Vagina (tissue), 2 donors: ENCODE measurements at regions not wholly inside any gene's neighbourhood (a gene's known extent, or its start where the extent isn't known, plus 50 kb on each side); places are given as distances from the start of the nearest gene placed in this dataset.

Experiments used
- CTCF ChIP-seq, 3 experiments: fragments of 450-650 bp in 2 of 3; fragments of 200-600 bp in 1 of 3; sonication (generic) in 1 of 3; IDR thresholded peaks; one replicate each; pipeline ENCODE4 v1.5.1; 2017 to 2019; ENCODE audit warnings: antibody characterized with exemption in 3 of 3, mild to moderate bottlenecking in 2 of 3, moderate library complexity in 2 of 3
- POLR2A ChIP-seq, 2 donors: fragments of 450-650 bp; IDR thresholded peaks; one replicate each; pipeline ENCODE4 v1.6.1; 2017; ENCODE audit warnings: antibody characterized with exemption in 2 of 2, mild to moderate bottlenecking in 2 of 2, moderate library complexity in 2 of 2

- no peak for TF ChIP-seq POLR2A (IDR thresholded peaks at IDR 0.05)
- no peak for TF ChIP-seq CTCF (IDR thresholded peaks at IDR 0.05)
These were observed 1018.3 kb upstream of the LCORL start for GRCh38 chr4:19039816-19040215.
